Mesothelial cell of epicardium (in vitro differentiated cells): ENCODE measurements at regions not wholly inside any gene's neighbourhood (a gene's known extent, or its start where the extent isn't known, plus 50 kb on each side); places are given as distances from the start of the nearest gene placed in this dataset.

Experiments
- DNase-seq, 2 experiments: peaks; one replicate each; pipeline ENCODE4 v3.0.0; 2021; ENCODE audit warnings: low spot score in 2 of 2; ENCODE audit not compliant: unreplicated experiment in 2 of 2
- H3K27ac Mint-ChIP-seq: 2 replicates; pipeline ENCODE4 v1.8.0; 2021; ENCODE audit warnings: mixed read lengths
- H3K27me3 Mint-ChIP-seq: 2 replicates; pipeline ENCODE4 v1.8.0; 2021; ENCODE audit warnings: low read depth, mixed read lengths
- H3K36me3 Mint-ChIP-seq: 2 replicates; pipeline ENCODE4 v1.8.0; 2021; ENCODE audit warnings: mixed read lengths
- H3K4me1 Mint-ChIP-seq: 2 replicates; pipeline ENCODE4 v1.8.0; 2021; ENCODE audit warnings: mixed read lengths
- H3K4me3 Mint-ChIP-seq: 2 replicates; pipeline ENCODE4 v1.8.0; 2021; ENCODE audit warnings: mild to moderate bottlenecking, moderate library complexity, mixed read lengths
- H3K9me3 Mint-ChIP-seq: 2 replicates; pipeline ENCODE4 v1.8.0; 2021; ENCODE audit warnings: mixed read lengths
- CTCF ChIP-seq: fragments of 200-600 bp; sonication (generic); IDR thresholded peaks from one replicate; pipeline ENCODE4 v1.5.0; 2021; ENCODE audit warnings: antibody characterized with exemption; ENCODE audit not compliant: unreplicated experiment

GRCh38 chr6:80767808-80768207 lies 661.3 kb downstream of the BCKDHB start:
- no peak for DNase-seq
- no peaks in the 10 kb centered on the region for H3K4me1 Mint-ChIP-seq
- no peak overlapping the region for H3K4me3 Mint-ChIP-seq
- H3K36me3 Mint-ChIP-seq: no peaks in the 10 kb centered on the region
- no peaks in the 10 kb centered on the region for H3K9me3 Mint-ChIP-seq
- H3K27ac Mint-ChIP-seq: no peak overlapping the region
- no peak for TF ChIP-seq CTCF
- no peaks in the 10 kb centered on the region for H3K27me3 Mint-ChIP-seq

- peaks cover 9% of the 10 kb centered on the region for H3K9me3 Mint-ChIP-seq
- no peak overlapping the region for H3K4me3 Mint-ChIP-seq
- no peaks in the 10 kb centered on the region for H3K36me3 Mint-ChIP-seq
- TF ChIP-seq CTCF: no peak
- DNase-seq: no peak
- H3K27ac Mint-ChIP-seq: no peak overlapping the region
- H3K27me3 Mint-ChIP-seq: peaks cover 2% of the 10 kb centered on the region
- H3K4me1 Mint-ChIP-seq: no peaks in the 10 kb centered on the region
These were observed 637.7 kb downstream of the BCKDHB start for GRCh38 chr6:80744213-80744612.

- DNase-seq: no peak
These were observed 636.0 kb downstream of the BCKDHB start for GRCh38 chr6:80742481-80742880.

GRCh38 chr6:80733641-80734040 lies 627.2 kb downstream of the BCKDHB start:
- peaks cover 13% of the 10 kb centered on the region for H3K4me1 Mint-ChIP-seq
- no peak for DNase-seq
- no peaks in the 10 kb centered on the region for H3K9me3 Mint-ChIP-seq
- no peak overlapping the region for H3K4me3 Mint-ChIP-seq
- no peak for TF ChIP-seq CTCF
- no peaks in the 10 kb centered on the region for H3K27me3 Mint-ChIP-seq
- H3K36me3 Mint-ChIP-seq: no peaks in the 10 kb centered on the region
- H3K27ac Mint-ChIP-seq: no peak overlapping the region

More at GRCh38 chr6:80742481-80742880, 636.0 kb downstream of the BCKDHB start:
- H3K9me3 Mint-ChIP-seq: peaks cover 9% of the 10 kb centered on the region
- H3K27ac Mint-ChIP-seq: no peak overlapping the region
- H3K4me3 Mint-ChIP-seq: no peak overlapping the region
- peak; percentile 26 for TF ChIP-seq CTCF
- H3K4me1 Mint-ChIP-seq: no peaks in the 10 kb centered on the region
- H3K27me3 Mint-ChIP-seq: peaks cover 4% of the 10 kb centered on the region
- no peaks in the 10 kb centered on the region for H3K36me3 Mint-ChIP-seq

GRCh38 chr6:80728830-80729229 lies 622.4 kb downstream of the BCKDHB start:
- DNase-seq: no peak
- no peaks in the 10 kb centered on the region for H3K9me3 Mint-ChIP-seq
- no peaks in the 10 kb centered on the region for H3K27me3 Mint-ChIP-seq
- no peak for TF ChIP-seq CTCF
- H3K36me3 Mint-ChIP-seq: no peaks in the 10 kb centered on the region
- H3K4me3 Mint-ChIP-seq: no peak overlapping the region
- peaks cover 9% of the 10 kb centered on the region for H3K4me1 Mint-ChIP-seq
- no peak overlapping the region for H3K27ac Mint-ChIP-seq
